Stimulated activated CD4-positive, alpha-beta T cell treated with anti-CD3 and anti-CD28 coated beads, Interleukin-4, amount 100 ng/mL, for 4 hours (primary cell): ENCODE measurements at regions not wholly inside any gene's neighbourhood (a gene's known extent, or its start where the extent isn't known, plus 50 kb on each side); places are given as distances from the start of the nearest gene placed in this dataset.
"Not testable (repeated sequence)": the region's sequence is repeated elsewhere in the genome, so short reads cannot be mapped to it uniquely, and the experiment has no call there.

Source experiments
- DNase-seq, 2 experiments: peaks; one replicate each; pipeline ENCODE4 v3.0.0-alpha.2; 2020

- DNase-seq = no peak
Observed at GRCh38 chr2:41329040-41329439, 718.8 kb upstream of the PKDCC start.

- DNase-seq = no peak
Observed at GRCh38 chr2:41334159-41334558, 713.7 kb upstream of the PKDCC start.

- DNase-seq = not testable (repeated sequence)
Observed at GRCh38 chr2:41335573-41335972, 712.2 kb upstream of the PKDCC start.

- no peak for DNase-seq
Observed at GRCh38 chr2:41337956-41338355, 709.9 kb upstream of the PKDCC start.

- no peak for DNase-seq
Observed at GRCh38 chr2:41344529-41344928, 703.3 kb upstream of the PKDCC start.

- no peak for DNase-seq
Observed at GRCh38 chr2:41353060-41353459, 694.8 kb upstream of the PKDCC start.

- no peak for DNase-seq
Observed at GRCh38 chr2:41355794-41356193, 692.0 kb upstream of the PKDCC start.

- DNase-seq = no peak
Observed at GRCh38 chr2:41364842-41365241, 683.0 kb upstream of the PKDCC start.

GRCh38 chr2:41375901-41376300, 671.9 kb upstream of the PKDCC start:
- DNase-seq = no peak

- DNase-seq = no peak
Observed at GRCh38 chr2:41377837-41378236, 670.0 kb upstream of the PKDCC start.

- no peak for DNase-seq
Observed at GRCh38 chr2:41378420-41378819, 669.4 kb upstream of the PKDCC start.

GRCh38 chr2:41379496-41380221, 668.2 kb upstream of the PKDCC start:
- DNase-seq = no peak

- DNase-seq = no peak
Observed at GRCh38 chr2:41381701-41382100, 666.1 kb upstream of the PKDCC start.

- DNase-seq = no peak
Observed at GRCh38 chr2:41387519-41387918, 660.3 kb upstream of the PKDCC start.

- DNase-seq = no peak
Observed at GRCh38 chr2:41393621-41394020, 654.2 kb upstream of the PKDCC start.

- no peak for DNase-seq
Observed at GRCh38 chr2:41394541-41394940, 653.3 kb upstream of the PKDCC start.

- no peak for DNase-seq
Observed at GRCh38 chr2:41395692-41396091, 652.1 kb upstream of the PKDCC start.

GRCh38 chr2:41399437-41400087, 648.3 kb upstream of the PKDCC start:
- no peak for DNase-seq

GRCh38 chr2:41400088-41400665, 647.6 kb upstream of the PKDCC start:
- no peak for DNase-seq

GRCh38 chr2:41405441-41405840, 642.4 kb upstream of the PKDCC start:
- DNase-seq = no peak

- no peak for DNase-seq
Observed at GRCh38 chr2:41409328-41409727, 638.5 kb upstream of the PKDCC start.

GRCh38 chr2:41410011-41410410, 637.8 kb upstream of the PKDCC start:
- DNase-seq = no peak

GRCh38 chr2:41413813-41414485, 633.9 kb upstream of the PKDCC start:
- DNase-seq = no peak
